Liver (tissue), 7 donors: ENCODE measurements at regions not wholly inside any gene's neighbourhood (a gene's known extent, or its start where the extent isn't known, plus 50 kb on each side); places are given as distances from the start of the nearest gene placed in this dataset. TPM values are rescaled to one million over a fixed set of nuclear protein-coding genes. Genes with fewer than 3 reads are reported as not detected.
"Not testable (repeated sequence)": the region's sequence is repeated elsewhere in the genome, so short reads cannot be mapped to it uniquely, and the experiment has no call there.

Experiments used
- DNase-seq: peaks from one replicate; pipeline ENCODE4 v3.0.0-alpha.2; 2017; ENCODE audit warnings: low spot score
- H3K27ac ChIP-seq, 2 donors: one replicate each; pipeline ENCODE4 v1.7.0; 2013; ENCODE audit warnings: inconsistent platforms in 2 of 2, low read length in 2 of 2, control low read depth in 1 of 2, low read depth in 1 of 2, mild to moderate bottlenecking in 1 of 2
- H3K27me3 ChIP-seq, 4 donors: one replicate each; pipeline versions ENCODE4 v1.6.1 to v1.7.0; 2013; ENCODE audit warnings: low read length in 3 of 4, inconsistent platforms in 1 of 4, mild to moderate bottlenecking in 1 of 4, moderate library complexity in 1 of 4; ENCODE audit not compliant: control insufficient read depth in 4 of 4, insufficient read depth in 4 of 4
- H3K36me3 ChIP-seq, 4 donors: one replicate each; pipeline versions ENCODE4 v1.6.1 to v1.7.0; 2013; ENCODE audit warnings: low read length in 3 of 4, mild to moderate bottlenecking in 3 of 4, low read depth in 1 of 4, moderate library complexity in 1 of 4; ENCODE audit not compliant: control insufficient read depth in 4 of 4, insufficient read depth in 3 of 4
- H3K4me1 ChIP-seq, 4 donors: one replicate each; pipeline versions ENCODE4 v1.6.1 to v1.7.0; 2013; ENCODE audit warnings: low read length in 3 of 4, mild to moderate bottlenecking in 3 of 4, moderate library complexity in 1 of 4; ENCODE audit not compliant: control insufficient read depth in 4 of 4, insufficient read depth in 4 of 4
- H3K4me3 ChIP-seq, 3 donors: one replicate each; pipeline versions ENCODE4 v1.6.1 to v1.7.0; 2013; ENCODE audit warnings: low read length in 3 of 3, control low read depth in 1 of 3, low read depth in 1 of 3, mild to moderate bottlenecking in 1 of 3
- H3K9ac ChIP-seq, 2 donors: one replicate each; pipeline ENCODE4 v1.7.0; 2013; ENCODE audit warnings: low read length in 2 of 2, mild to moderate bottlenecking in 2 of 2, moderate library complexity in 2 of 2, control low read depth in 1 of 2, low read depth in 1 of 2
- H3K9me3 ChIP-seq, 4 donors: one replicate each; pipeline versions ENCODE4 v1.6.1 to v1.7.0; 2013; ENCODE audit warnings: low read length in 3 of 4; ENCODE audit not compliant: control insufficient read depth in 4 of 4
- MAX ChIP-seq: IDR thresholded peaks from 2 replicates; pipeline ENCODE4 v1.6.1; 2016; ENCODE audit warnings: antibody characterized with exemption
- ZBTB33 ChIP-seq: IDR thresholded peaks from 2 replicates; pipeline ENCODE4 v1.6.1; 2016; ENCODE audit warnings: antibody characterized with exemption
- WGBS: extraction: QIAGEN DNeasy Blood & Tissue Kit; methylation state at CpG from one replicate; pipeline ENCODE4 v1.1.7; 2013; 5-methylcytosine and 5-hydroxymethylcytosine counted together
- small RNA-seq: library from RNA; depleted of rRNA; stranded (forward); fragments of <200 nt; gene quantifications from one replicate; pipeline ENCODE3, GENCODE V24; 2014
- donor health status: healthy.
- donor health status: healthy.
- donor health status: healthy.

- H3K9ac ChIP-seq, H3K9me3 ChIP-seq, H3K27ac ChIP-seq, H3K4me3 ChIP-seq, H3K4me1 ChIP-seq, DNase-seq, H3K27me3 ChIP-seq, H3K36me3 ChIP-seq: not testable (repeated sequence)
- WGBS = 55% methylated on average over 10 of the region's 10 CpGs
Measured at GRCh38 chr21:10465524-10466110, 55.8 kb upstream of the TPTE start.

- Histone ChIP-seq H3K36me3 (no peaks in the 10 kb centered on the region), H3K4me1 (no peaks in the 10 kb centered on the region), H3K4me3 (no peak overlapping the region), H3K27ac (no peak overlapping the region), H3K9ac (no peak overlapping the region), H3K27me3 (no peaks in the 10 kb centered on the region), H3K9me3 (peaks cover 0 to 3% (median 2%) of the 10 kb centered on the region in 4 donors)
- WGBS = 19% methylated on average over 2 of the region's 2 CpGs
- TF ChIP-seq MAX = no peak
- TF ChIP-seq ZBTB33 = no peak
- no peak for DNase-seq
Measured at GRCh38 chr21:10466200-10466599, 55.2 kb upstream of the TPTE start.

Small RNA genes lying in the stretch of these regions (small RNA-seq; reads per million reads assigned to genes)
- gene AF254983.2 = not detected
